ENCODE measurements at regions not wholly inside any gene's neighbourhood (a gene's known extent, or its start where the extent isn't known, plus 50 kb on each side); places are given as distances from the start of the nearest gene placed in this dataset.

- TF ChIP-seq TERF1 (CRISPR knock-in tag; IDR thresholded peaks at IDR 0.05) (no peak), MXI1 (IDR thresholded peaks at IDR 0.05; ENCODE audit: borderline replicate concordance, low read depth, low read length) (peak; percentile 73; the same call in 1 of the 3 replicates), ZBTB8A (CRISPR knock-in tag; IDR thresholded peaks at IDR 0.05; ENCODE audit: borderline replicate concordance, low read depth) (no peak), THYN1 (CRISPR knock-in tag; IDR thresholded peaks at IDR 0.05; ENCODE audit: borderline replicate concordance, low read depth) (no peak), ZNF281 (CRISPR knock-in tag; IDR thresholded peaks at IDR 0.05; ENCODE audit: borderline replicate concordance) (peak; percentile 88), ONECUT2 (CRISPR knock-in tag; IDR thresholded peaks at IDR 0.05) (no peak), HNRNPUL1 (IDR thresholded peaks at IDR 0.05; ENCODE audit: low read depth, low read length) (no peak), NFE2L1 (CRISPR knock-in tag; IDR thresholded peaks at IDR 0.05; ENCODE audit: borderline replicate concordance) (no peak), MIER3 (CRISPR knock-in tag; IDR thresholded peaks at IDR 0.05; ENCODE audit: borderline replicate concordance) (peak; percentile 100), ZNF570 (CRISPR knock-in tag; IDR thresholded peaks at IDR 0.05; ENCODE audit: borderline replicate concordance) (no peak), MAZ (IDR thresholded peaks at IDR 0.05; ENCODE audit: borderline replicate concordance, low read depth, low read length) (no peak), MAZ (CRISPR knock-in tag; IDR thresholded peaks at IDR 0.05; ENCODE audit: low read depth) (0 out of 2 replicates have a peak, but pooled peaks have one; percentile 31), ZSCAN22 (CRISPR knock-in tag; IDR thresholded peaks at IDR 0.05) (no peak), ZNF879 (CRISPR knock-in tag; IDR thresholded peaks at IDR 0.05) (no peak), KMT2B (CRISPR knock-in tag; IDR thresholded peaks at IDR 0.05) (peak; percentile 72), HMGXB4 (CRISPR knock-in tag; IDR thresholded peaks at IDR 0.05; ENCODE audit: borderline replicate concordance in 1 of 2, low read depth in 1 of 2) (peak in 1 of 2 experiments; percentile 59; a peak in 1 of 4 replicates)
- TF ChIP-seq, protein P1, sequence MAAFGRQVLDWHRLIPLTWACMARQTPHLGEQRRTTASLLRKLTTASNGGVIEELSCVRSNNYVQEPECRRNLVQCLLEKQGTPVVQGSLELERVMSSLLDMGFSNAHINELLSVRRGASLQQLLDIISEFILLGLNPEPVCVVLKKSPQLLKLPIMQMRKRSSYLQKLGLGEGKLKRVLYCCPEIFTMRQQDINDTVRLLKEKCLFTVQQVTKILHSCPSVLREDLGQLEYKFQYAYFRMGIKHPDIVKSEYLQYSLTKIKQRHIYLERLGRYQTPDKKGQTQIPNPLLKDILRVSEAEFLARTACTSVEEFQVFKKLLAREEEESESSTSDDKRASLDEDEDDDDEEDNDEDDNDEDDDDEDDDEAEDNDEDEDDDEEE (CRISPR knock-in tag; IDR thresholded peaks at IDR 0.05) = no peak
- TF ChIP-seq, protein P2, sequence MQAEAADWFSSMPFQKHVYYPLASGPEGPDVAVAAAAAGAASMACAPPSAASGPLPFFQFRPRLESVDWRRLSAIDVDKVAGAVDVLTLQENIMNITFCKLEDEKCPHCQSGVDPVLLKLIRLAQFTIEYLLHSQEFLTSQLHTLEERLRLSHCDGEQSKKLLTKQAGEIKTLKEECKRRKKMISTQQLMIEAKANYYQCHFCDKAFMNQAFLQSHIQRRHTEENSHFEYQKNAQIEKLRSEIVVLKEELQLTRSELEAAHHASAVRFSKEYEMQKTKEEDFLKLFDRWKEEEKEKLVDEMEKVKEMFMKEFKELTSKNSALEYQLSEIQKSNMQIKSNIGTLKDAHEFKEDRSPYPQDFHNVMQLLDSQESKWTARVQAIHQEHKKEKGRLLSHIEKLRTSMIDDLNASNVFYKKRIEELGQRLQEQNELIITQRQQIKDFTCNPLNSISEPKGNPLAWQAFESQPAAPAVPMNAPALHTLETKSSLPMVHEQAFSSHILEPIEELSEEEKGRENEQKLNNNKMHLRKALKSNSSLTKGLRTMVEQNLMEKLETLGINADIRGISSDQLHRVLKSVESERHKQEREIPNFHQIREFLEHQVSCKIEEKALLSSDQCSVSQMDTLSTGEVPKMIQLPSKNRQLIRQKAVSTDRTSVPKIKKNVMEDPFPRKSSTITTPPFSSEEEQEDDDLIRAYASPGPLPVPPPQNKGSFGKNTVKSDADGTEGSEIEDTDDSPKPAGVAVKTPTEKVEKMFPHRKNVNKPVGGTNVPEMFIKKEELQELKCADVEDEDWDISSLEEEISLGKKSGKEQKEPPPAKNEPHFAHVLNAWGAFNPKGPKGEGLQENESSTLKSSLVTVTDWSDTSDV (CRISPR knock-in tag; IDR thresholded peaks at IDR 0.05) = no peak
- TF ChIP-seq, protein P3, sequence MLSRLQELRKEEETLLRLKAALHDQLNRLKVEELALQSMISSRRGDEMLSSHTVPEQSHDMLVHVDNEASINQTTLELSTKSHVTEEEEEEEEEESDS (CRISPR knock-in tag; IDR thresholded peaks at IDR 0.05; ENCODE audit: borderline replicate concordance) = peak; percentile 78; the same call in 1 of the 2 replicates
Measured at GRCh38 chr6:95815389-95816056, 200.3 kb upstream of the FUT9 start (continued).

All from HepG2 (cell line).